Endodermal cell (in vitro differentiated cells): ENCODE measurements at regions not wholly inside any gene's neighbourhood (a gene's known extent, or its start where the extent isn't known, plus 50 kb on each side); places are given as distances from the start of the nearest gene placed in this dataset.

Source experiments
- DNase-seq: peaks from one replicate; pipeline ENCODE4 v3.0.0-alpha.2; 2017
- H3K27ac ChIP-seq: 2 replicates; pipeline ENCODE4 v1.5.1; 2013; ENCODE audit warnings: mild to moderate bottlenecking, low read depth, low read length, moderate library complexity
- H3K27me3 ChIP-seq: 2 replicates; pipeline ENCODE4 v1.6.1; 2013; ENCODE audit warnings: mild to moderate bottlenecking, low read length, moderate library complexity; ENCODE audit not compliant: insufficient read depth, control insufficient read depth, poor library complexity, severe bottlenecking
- H3K36me3 ChIP-seq: 2 replicates; pipeline ENCODE4 v1.7.0; 2013; ENCODE audit warnings: mild to moderate bottlenecking, low read length, moderate library complexity; ENCODE audit not compliant: control insufficient read depth, insufficient read depth
- H3K4me1 ChIP-seq: one replicate; pipeline ENCODE4 v1.7.0; 2013; ENCODE audit warnings: low read length; ENCODE audit not compliant: control insufficient read depth, insufficient read depth
- H3K4me3 ChIP-seq: 2 replicates; pipeline ENCODE4 v1.5.1; 2013; ENCODE audit warnings: mild to moderate bottlenecking, low read length, moderate library complexity
- H3K9ac ChIP-seq: 2 replicates; pipeline ENCODE4 v1.6.1; 2013; ENCODE audit warnings: mild to moderate bottlenecking, low read length, moderate library complexity; ENCODE audit not compliant: poor library complexity, severe bottlenecking; ENCODE audit errors: extremely low read depth
- H3K9me3 ChIP-seq: 2 replicates; pipeline ENCODE4 v1.6.1; 2013; ENCODE audit warnings: mild to moderate bottlenecking, low read length, moderate library complexity; ENCODE audit not compliant: control insufficient read depth
- H3K27ac Mint-ChIP-seq: 2 replicates; pipeline ENCODE4 v1.8.0; 2020; ENCODE audit warnings: mixed read lengths
- H3K27me3 Mint-ChIP-seq: 2 replicates; pipeline ENCODE4 v1.8.0; 2021; ENCODE audit warnings: mild to moderate bottlenecking, mixed read lengths; ENCODE audit not compliant: insufficient read depth
- H3K36me3 Mint-ChIP-seq: 2 replicates; pipeline ENCODE4 v1.8.0; 2020; ENCODE audit warnings: low read depth, mixed read lengths
- H3K4me1 Mint-ChIP-seq: 2 replicates; pipeline ENCODE4 v1.8.0; 2020; ENCODE audit warnings: mixed read lengths
- H3K4me3 Mint-ChIP-seq: 2 replicates; pipeline ENCODE4 v1.8.0; 2020; ENCODE audit warnings: mild to moderate bottlenecking, moderate library complexity, mixed read lengths
- H3K9me3 Mint-ChIP-seq: 2 replicates; pipeline ENCODE4 v1.8.0; 2020; ENCODE audit warnings: mild to moderate bottlenecking, mixed read lengths
- CTCF ChIP-seq: fragments of 200-600 bp; sonication (generic); conservative IDR thresholded peaks from 2 replicates; pipeline ENCODE4 v1.5.0; 2021; ENCODE audit warnings: antibody characterized with exemption, mild to moderate bottlenecking
- WGBS, 2 experiments: methylation state at CpG; one replicate each; pipeline versions ENCODE4 v1.1.5 to v1.1.7; 2013; ENCODE audit warnings: missing lambda C conversion rate in 2 of 2, mixed read lengths in 1 of 2; ENCODE audit not compliant: insufficient coverage in 1 of 2, insufficient read length in 1 of 2; 5-methylcytosine and 5-hydroxymethylcytosine counted together

GRCh38 chr2:24410976-24411375 is 50.6 kb upstream of the ITSN2 start:
- H3K27me3 Mint-ChIP-seq = peaks cover 3% of the 10 kb centered on the region
- Histone ChIP-seq H3K27me3 (no peaks in the 10 kb centered on the region), H3K4me1 (peaks cover 8% of the 10 kb centered on the region), H3K9ac (no peak overlapping the region), H3K9me3 (no peaks in the 10 kb centered on the region), H3K27ac (no peak overlapping the region), H3K36me3 (no peaks in the 10 kb centered on the region), H3K4me3 (no peak overlapping the region)
- no peaks in the 10 kb centered on the region for H3K9me3 Mint-ChIP-seq
- no peak overlapping the region for H3K4me3 Mint-ChIP-seq
- TF ChIP-seq CTCF = peak; percentile 28
- 54 to 84% methylated on average over 2 of the region's 2 CpGs for WGBS, 2 experiments
- H3K36me3 Mint-ChIP-seq = no peaks in the 10 kb centered on the region
- DNase-seq = no peak
- H3K27ac Mint-ChIP-seq = peak overlapping the region; percentile 97
- peaks cover 14% of the 10 kb centered on the region for H3K4me1 Mint-ChIP-seq

- peaks cover 3% of the 10 kb centered on the region for H3K27me3 Mint-ChIP-seq
- peak; percentile 93 for TF ChIP-seq CTCF
- H3K27me3 ChIP-seq = no peaks in the 10 kb centered on the region
- H3K9me3 ChIP-seq = no peaks in the 10 kb centered on the region
- H3K36me3 Mint-ChIP-seq = no peaks in the 10 kb centered on the region
- H3K27ac Mint-ChIP-seq = no peak overlapping the region
- H3K4me3 Mint-ChIP-seq = no peak overlapping the region
- DNase-seq = peak; percentile 75
- 56 to 61% methylated on average over 8 to 13 of the region's 13 CpGs for WGBS, 2 experiments
- no peak overlapping the region for H3K9ac ChIP-seq
- no peak overlapping the region for H3K27ac ChIP-seq
- H3K36me3 ChIP-seq = no peaks in the 10 kb centered on the region
- peaks cover 14% of the 10 kb centered on the region for H3K4me1 Mint-ChIP-seq
- no peak overlapping the region for H3K4me3 ChIP-seq
- H3K9me3 Mint-ChIP-seq = no peaks in the 10 kb centered on the region
- H3K4me1 ChIP-seq = peaks cover 8% of the 10 kb centered on the region
Measured at GRCh38 chr2:24409700-24410556, 49.6 kb upstream of the ITSN2 start.
